OCI-LY3 (cell line): ENCODE measurements at regions not wholly inside any gene's neighbourhood (a gene's known extent, or its start where the extent isn't known, plus 50 kb on each side); places are given as distances from the start of the nearest gene placed in this dataset.

Source experiments
- H2AFZ ChIP-seq: fragments of 200-600, 300-600 bp; shearing (Covaris generic); 2 replicates; pipeline ENCODE4 v1.6.0; 2014; ENCODE audit warnings: antibody characterized with exemption, low read depth, low read length
- H3K27ac ChIP-seq: fragments of 200-600, 300-600 bp; sonication (generic); 2 replicates; pipeline ENCODE4 v1.5.1; 2014; ENCODE audit warnings: mild to moderate bottlenecking, low read length, moderate library complexity, mixed read lengths
- H3K27me3 ChIP-seq: fragments of 200-600, 300-600 bp; sonication (generic); 2 replicates; pipeline ENCODE4 v1.6.1; 2014; ENCODE audit warnings: low read depth, low read length, mixed read lengths
- H3K36me3 ChIP-seq: fragments of 200-600, 300-600 bp; sonication (generic); replicated peaks from 2 replicates; pipeline ENCODE3; 2014; ENCODE audit warnings: low read depth, low read length, mixed read lengths
- H3K4me1 ChIP-seq: fragments of 300-600, 200-600 bp; sonication (generic); 2 replicates; pipeline ENCODE4 v1.6.1; 2014; ENCODE audit warnings: low read length, mixed read lengths
- H3K4me2 ChIP-seq: fragments of 200-600, 300-600 bp; sonication (generic); 2 replicates; pipeline ENCODE4 v1.6.1; 2014; ENCODE audit warnings: low read length, mixed read lengths
- H3K4me3 ChIP-seq: fragments of 300-600, 200-600 bp; sonication (generic); 2 replicates; pipeline ENCODE4 v1.5.1; 2014; ENCODE audit warnings: antibody characterized with exemption, mild to moderate bottlenecking, low read length, moderate library complexity
- H3K79me2 ChIP-seq: fragments of 300-600, 200-600 bp; shearing (Covaris generic); 2 replicates; pipeline ENCODE4 v1.6.1; 2014; ENCODE audit warnings: mild to moderate bottlenecking, low read length, mixed read lengths
- H3K9ac ChIP-seq: fragments of 300-600, 200-600 bp; shearing (Covaris generic); 2 replicates; pipeline ENCODE4 v1.6.0; 2014; ENCODE audit warnings: mild to moderate bottlenecking, low read length, moderate library complexity
- H3K9me3 ChIP-seq: fragments of 200-600, 300-600 bp; shearing (Covaris generic); 2 replicates; pipeline ENCODE4 v1.6.1; 2014; ENCODE audit warnings: low read length, mixed read lengths; ENCODE audit not compliant: insufficient read depth
- H4K20me1 ChIP-seq: fragments of 200-600, 300-600 bp; sonication (generic); 2 replicates; pipeline ENCODE4 v1.6.1; 2016; ENCODE audit warnings: low read length, mixed read lengths; ENCODE audit not compliant: insufficient read depth
- EZH2phosphoT487 ChIP-seq: fragments of 200-600 bp; shearing (Covaris generic); IDR thresholded peaks from 2 replicates; pipeline ENCODE4 v1.6.1; 2018; ENCODE audit warnings: antibody characterized with exemption, mixed run types, low read depth
- TF ChIP-seq, protein P1 (sequence below): fragments of 200-600, 300-600 bp; sonication (generic); IDR thresholded peaks from 2 replicates; pipeline ENCODE4 v1.5.1; 2014; ENCODE audit warnings: antibody characterized with exemption, low read length, low read depth

DNA sequence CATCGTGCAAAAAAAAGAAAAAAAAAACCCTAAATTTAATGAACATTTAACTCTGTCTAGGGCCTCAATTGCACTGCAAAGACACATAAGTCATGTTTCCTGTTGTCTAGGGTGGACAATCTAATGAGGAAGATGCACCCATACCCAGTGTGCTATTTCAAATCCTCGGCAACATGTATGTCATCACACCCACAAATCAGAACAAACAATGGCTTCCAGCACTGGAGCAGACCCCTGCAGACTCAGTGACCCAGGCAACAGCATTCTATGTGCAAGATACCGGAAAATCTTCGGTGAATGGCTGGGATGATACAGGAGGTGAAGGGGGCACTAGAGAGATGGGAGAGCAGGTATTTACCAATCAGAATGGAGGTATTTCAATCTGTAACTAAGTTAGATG lies 221.7 kb upstream of the XYLT1 start:
- Histone ChIP-seq H3K9ac (no peak overlapping the region), H3K79me2 (no peaks in the 10 kb centered on the region), H3K9me3 (no peaks in the 10 kb centered on the region), H2AFZ (no peak overlapping the region), H3K27ac (no peak overlapping the region), H3K4me3 (no peak overlapping the region), H3K27me3 (no peaks in the 10 kb centered on the region), H3K4me1 (no peaks in the 10 kb centered on the region), H4K20me1 (no peaks in the 10 kb centered on the region), H3K36me3 (no peaks in the 10 kb centered on the region), H3K4me2 (no peak overlapping the region)
- no peak for TF ChIP-seq EZH2phosphoT487
- TF ChIP-seq, protein P1, sequence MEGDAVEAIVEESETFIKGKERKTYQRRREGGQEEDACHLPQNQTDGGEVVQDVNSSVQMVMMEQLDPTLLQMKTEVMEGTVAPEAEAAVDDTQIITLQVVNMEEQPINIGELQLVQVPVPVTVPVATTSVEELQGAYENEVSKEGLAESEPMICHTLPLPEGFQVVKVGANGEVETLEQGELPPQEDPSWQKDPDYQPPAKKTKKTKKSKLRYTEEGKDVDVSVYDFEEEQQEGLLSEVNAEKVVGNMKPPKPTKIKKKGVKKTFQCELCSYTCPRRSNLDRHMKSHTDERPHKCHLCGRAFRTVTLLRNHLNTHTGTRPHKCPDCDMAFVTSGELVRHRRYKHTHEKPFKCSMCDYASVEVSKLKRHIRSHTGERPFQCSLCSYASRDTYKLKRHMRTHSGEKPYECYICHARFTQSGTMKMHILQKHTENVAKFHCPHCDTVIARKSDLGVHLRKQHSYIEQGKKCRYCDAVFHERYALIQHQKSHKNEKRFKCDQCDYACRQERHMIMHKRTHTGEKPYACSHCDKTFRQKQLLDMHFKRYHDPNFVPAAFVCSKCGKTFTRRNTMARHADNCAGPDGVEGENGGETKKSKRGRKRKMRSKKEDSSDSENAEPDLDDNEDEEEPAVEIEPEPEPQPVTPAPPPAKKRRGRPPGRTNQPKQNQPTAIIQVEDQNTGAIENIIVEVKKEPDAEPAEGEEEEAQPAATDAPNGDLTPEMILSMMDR: no peak

DNA sequence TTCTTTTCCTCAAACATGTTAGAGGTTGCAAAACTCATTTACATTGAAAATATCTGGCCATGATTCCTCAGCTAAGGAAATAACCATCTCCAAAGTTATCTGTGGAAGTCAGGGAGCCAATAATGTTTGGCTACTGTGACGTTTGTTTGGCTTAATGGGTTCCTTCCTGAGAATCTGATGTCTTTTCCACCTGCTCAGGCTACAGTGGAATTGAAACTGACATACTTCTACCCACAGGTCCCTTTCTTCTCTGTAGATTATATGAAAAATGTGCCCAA lies 221.1 kb upstream of the XYLT1 start:
- no peak overlapping the region for H3K27ac ChIP-seq
- no peak overlapping the region for H3K4me3 ChIP-seq
- no peaks in the 10 kb centered on the region for H3K79me2 ChIP-seq
- no peaks in the 10 kb centered on the region for H3K36me3 ChIP-seq
- H3K27me3 ChIP-seq: no peaks in the 10 kb centered on the region
- H2AFZ ChIP-seq: no peak overlapping the region
- no peaks in the 10 kb centered on the region for H4K20me1 ChIP-seq
- H3K9ac ChIP-seq: no peak overlapping the region
- no peaks in the 10 kb centered on the region for H3K4me1 ChIP-seq
- H3K4me2 ChIP-seq: no peak overlapping the region
- TF ChIP-seq EZH2phosphoT487: no peak
- TF ChIP-seq, protein P1: no peak
- H3K9me3 ChIP-seq: no peaks in the 10 kb centered on the region

DNA sequence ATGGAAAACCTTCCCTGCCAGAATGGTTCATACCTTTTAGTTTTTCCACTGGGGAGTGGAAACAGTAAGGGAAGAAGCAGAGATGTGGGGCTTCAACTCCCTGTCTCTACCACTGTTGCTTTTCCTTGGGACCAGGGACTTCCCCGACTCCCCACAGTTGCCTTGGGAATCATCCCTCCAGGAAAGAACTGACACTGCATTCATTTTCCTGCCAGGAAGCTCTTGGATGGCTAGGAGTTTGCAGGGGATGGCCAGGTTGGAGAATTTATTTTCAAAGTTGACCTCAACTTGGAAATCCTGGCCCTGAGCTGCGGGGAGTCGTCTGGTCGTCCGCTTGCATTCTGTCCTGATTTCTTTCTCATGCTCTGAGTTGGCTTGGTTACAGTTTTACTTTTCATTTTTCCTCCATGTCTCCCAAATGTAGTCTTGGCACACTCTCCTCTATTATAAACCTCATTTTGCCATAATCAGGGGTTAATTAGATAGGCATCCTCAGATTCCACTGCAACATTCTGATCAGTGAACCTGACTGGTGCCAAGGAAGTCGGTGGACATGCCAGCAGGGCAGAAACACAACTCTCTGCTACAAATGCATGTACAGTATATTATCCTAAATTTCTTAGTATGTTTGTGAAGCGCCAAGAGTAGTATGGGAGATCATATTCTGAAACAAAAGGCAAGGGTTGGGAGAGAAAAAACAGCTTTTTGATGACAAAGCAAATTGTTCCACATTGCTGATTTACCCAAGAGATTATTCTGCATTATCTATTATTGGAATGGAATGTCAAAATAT lies 220.5 kb upstream of the XYLT1 start:
- no peak overlapping the region for H3K4me3 ChIP-seq
- no peak for TF ChIP-seq EZH2phosphoT487
- TF ChIP-seq, protein P1: no peak
- no peak overlapping the region for H3K27ac ChIP-seq

GRCh38 chr16:17685447-17685846 lies 214.7 kb upstream of the XYLT1 start:
- H3K4me2 ChIP-seq: no peak overlapping the region
- H3K36me3 ChIP-seq: no peaks in the 10 kb centered on the region
- no peaks in the 10 kb centered on the region for H3K4me1 ChIP-seq
- no peaks in the 10 kb centered on the region for H3K27me3 ChIP-seq
- H2AFZ ChIP-seq: no peak overlapping the region
- H3K79me2 ChIP-seq: no peaks in the 10 kb centered on the region
- H3K4me3 ChIP-seq: no peak overlapping the region
- no peak overlapping the region for H3K9ac ChIP-seq
- H3K9me3 ChIP-seq: no peaks in the 10 kb centered on the region
- no peak overlapping the region for H3K27ac ChIP-seq
- no peaks in the 10 kb centered on the region for H4K20me1 ChIP-seq
- TF ChIP-seq EZH2phosphoT487: no peak
- TF ChIP-seq, protein P1: no peak

More for the DNA sequence above, 220.5 kb upstream of the XYLT1 start:
- Histone ChIP-seq H3K27me3 (no peaks in the 10 kb centered on the region), H4K20me1 (no peaks in the 10 kb centered on the region), H3K9me3 (no peaks in the 10 kb centered on the region), H2AFZ (no peak overlapping the region), H3K4me1 (no peaks in the 10 kb centered on the region), H3K36me3 (no peaks in the 10 kb centered on the region), H3K9ac (no peak overlapping the region), H3K79me2 (no peaks in the 10 kb centered on the region), H3K4me2 (no peak overlapping the region)
